ENCODE measurements at regions not wholly inside any gene's neighbourhood (a gene's known extent, or its start where the extent isn't known, plus 50 kb on each side); places are given as distances from the start of the nearest gene placed in this dataset. TPM values are rescaled to one million over a fixed set of nuclear protein-coding genes. Genes with fewer than 3 reads are reported as not detected.

- TF ChIP-seq CTCF (IDR thresholded peaks at IDR 0.05; ENCODE audit: unreplicated experiment) = no peak
- H3K4me1 Mint-ChIP-seq (ENCODE audit: low read depth) = peaks cover 21% of the 10 kb centered on the region
- no peak for DNase-seq (ENCODE audit: low spot score, unreplicated experiment)
- H3K27me3 Mint-ChIP-seq = peaks cover 7% of the 10 kb centered on the region
- no peaks in the 10 kb centered on the region for H3K36me3 Mint-ChIP-seq (ENCODE audit: insufficient read depth)
- H3K27ac Mint-ChIP-seq = no peak overlapping the region
- H3K4me3 Mint-ChIP-seq (ENCODE audit: low read depth) = no peak overlapping the region
- H3K9me3 Mint-ChIP-seq (ENCODE audit: low read depth) = peaks cover 2% of the 10 kb centered on the region
These were observed 187.1 kb upstream of the DDI1 start for GRCh38 chr11:103849366-103849765.

GRCh38 chr11:103850419-103851165 lies 185.8 kb upstream of the DDI1 start:
- no peak overlapping the region for H3K27ac Mint-ChIP-seq

GRCh38 chr11:103851166-103851651 lies 185.2 kb upstream of the DDI1 start:
- no peak overlapping the region for H3K4me3 Mint-ChIP-seq (ENCODE audit: low read depth)
- H3K36me3 Mint-ChIP-seq (ENCODE audit: insufficient read depth) = no peaks in the 10 kb centered on the region
- H3K4me1 Mint-ChIP-seq (ENCODE audit: low read depth) = peaks cover 9% of the 10 kb centered on the region
- no peak for TF ChIP-seq CTCF (IDR thresholded peaks at IDR 0.05; ENCODE audit: unreplicated experiment)
- H3K27me3 Mint-ChIP-seq = peaks cover 7% of the 10 kb centered on the region
- peaks cover 9% of the 10 kb centered on the region for H3K9me3 Mint-ChIP-seq (ENCODE audit: low read depth)
- no peak for DNase-seq (ENCODE audit: low spot score, unreplicated experiment)
- H3K27ac Mint-ChIP-seq = no peak overlapping the region

More at GRCh38 chr11:103850419-103851165, 185.8 kb upstream of the DDI1 start:
- no peak for DNase-seq (ENCODE audit: low spot score, unreplicated experiment)
- H3K4me1 Mint-ChIP-seq (ENCODE audit: low read depth) = peaks cover 12% of the 10 kb centered on the region
- H3K36me3 Mint-ChIP-seq (ENCODE audit: insufficient read depth) = no peaks in the 10 kb centered on the region
- H3K9me3 Mint-ChIP-seq (ENCODE audit: low read depth) = peaks cover 6% of the 10 kb centered on the region
- no peak for TF ChIP-seq CTCF (IDR thresholded peaks at IDR 0.05; ENCODE audit: unreplicated experiment)
- H3K4me3 Mint-ChIP-seq (ENCODE audit: low read depth) = no peak overlapping the region
- H3K27me3 Mint-ChIP-seq = peaks cover 7% of the 10 kb centered on the region

Small RNA genes in the stretch of these regions (microRNA-seq; reads per million reads assigned to microRNA genes)
- not detected for gene MIR4693 (ENCODE audit: borderline number of aligned reads, unreplicated experiment)
